IPS DF 4.7 (cell line): ENCODE measurements at regions not wholly inside any gene's neighbourhood (a gene's known extent, or its start where the extent isn't known, plus 50 kb on each side); places are given as distances from the start of the nearest gene placed in this dataset.

Source experiments
- DNase-seq: peaks from one replicate; pipeline ENCODE4 v3.0.0-alpha.2; 2013; ENCODE audit warnings: low spot score; ENCODE audit errors: extremely low read depth

DNA sequence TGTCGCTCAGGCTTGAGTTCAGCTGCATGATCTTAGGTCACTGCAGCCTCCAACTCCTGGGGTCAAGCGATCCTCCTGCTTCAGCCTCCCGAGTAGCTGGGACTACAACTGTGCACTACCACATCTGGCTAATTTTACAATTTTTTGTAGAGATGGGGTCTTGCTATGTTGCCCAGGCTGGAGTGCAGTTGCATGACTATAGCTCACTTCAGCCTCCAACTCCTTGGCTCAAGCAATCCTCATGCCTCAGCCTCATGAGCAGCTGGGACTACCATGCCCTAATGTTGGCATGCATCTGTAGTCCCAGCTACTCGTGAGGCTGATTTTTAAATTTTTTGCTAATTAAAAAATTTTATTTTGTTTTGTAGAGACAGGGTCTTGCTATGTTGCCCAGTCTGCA is 101.9 kb upstream of the NPTX2 start:
- no peak for DNase-seq

DNA sequence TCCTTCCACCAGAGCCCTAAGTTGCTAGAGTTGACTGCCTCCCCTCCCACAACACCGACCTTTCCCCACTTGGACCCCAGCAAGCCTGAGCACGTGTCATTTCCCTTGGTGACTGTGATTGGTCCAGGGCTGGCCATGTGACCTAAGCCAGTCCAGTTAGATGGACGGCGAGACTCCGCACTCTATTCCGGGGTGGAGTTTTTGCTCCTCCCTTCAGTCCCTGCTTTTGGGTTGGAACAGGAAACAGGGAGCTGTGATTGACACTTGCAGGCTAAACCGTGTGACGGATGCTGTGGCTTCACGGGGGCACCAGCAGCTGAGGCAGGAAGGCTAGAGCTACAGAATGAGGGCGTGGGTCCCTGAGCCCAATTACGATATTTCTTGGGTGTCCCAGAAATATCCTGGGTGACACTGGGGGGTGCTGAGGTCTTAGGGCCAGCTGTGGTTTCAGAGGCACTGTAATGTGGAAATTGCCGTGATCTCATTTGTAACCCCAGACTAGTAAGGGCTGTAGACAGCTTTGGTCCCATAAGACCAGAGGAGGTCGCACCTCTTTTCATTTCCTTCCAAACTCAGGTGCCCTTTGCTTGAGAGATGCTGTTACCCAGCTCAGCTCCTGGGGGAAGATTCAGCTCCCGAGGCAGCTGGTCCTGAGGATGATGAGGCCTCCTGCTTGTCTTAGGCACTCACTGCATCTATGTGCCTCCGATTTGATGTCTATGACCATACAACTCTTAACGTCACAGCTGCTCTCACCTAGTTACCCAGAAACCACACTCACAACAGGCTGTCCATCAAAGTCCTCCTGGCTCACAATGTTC is 102.7 kb upstream of the NPTX2 start:
- no peak for DNase-seq

DNA sequence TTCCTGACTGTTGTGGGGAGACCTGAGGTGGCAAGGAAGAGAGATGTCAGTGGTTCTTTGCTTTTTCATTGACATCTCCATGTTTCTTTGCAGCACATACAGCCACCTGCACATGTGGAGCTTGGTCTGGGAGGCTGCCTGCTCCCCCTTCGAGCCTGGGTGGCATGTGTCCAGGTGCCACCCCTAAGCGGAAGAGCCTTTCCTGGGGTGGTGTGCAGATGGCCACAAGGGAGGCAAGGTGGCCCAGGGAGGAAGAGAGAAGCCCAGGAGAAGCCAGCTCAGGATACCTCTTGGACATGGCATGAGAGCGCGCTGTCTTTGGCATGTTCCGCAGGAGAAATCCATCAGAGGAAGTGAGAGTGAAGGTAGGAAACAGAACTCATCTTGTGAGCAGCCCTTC is 105.9 kb upstream of the NPTX2 start:
- no peak for DNase-seq

DNA sequence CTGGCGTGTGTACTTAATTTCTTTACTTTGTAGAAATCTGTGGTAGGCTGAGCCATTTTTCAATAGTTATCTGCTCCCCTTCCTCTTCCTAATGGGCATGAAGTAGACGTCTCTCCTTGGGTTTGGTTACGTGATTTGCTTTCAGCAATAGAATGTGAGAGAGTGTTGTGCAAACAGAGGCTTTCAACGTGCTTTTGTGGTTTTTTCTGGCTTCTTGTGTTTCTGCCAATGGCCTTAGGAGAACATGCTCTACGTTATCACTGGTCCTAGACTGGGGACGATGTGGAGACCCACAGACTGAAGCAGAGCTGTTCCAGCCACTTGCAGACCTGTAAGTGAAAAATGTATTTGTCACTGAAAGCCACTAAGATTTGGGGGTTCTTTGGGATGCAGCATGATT is 107.2 kb upstream of the NPTX2 start:
- no peak for DNase-seq

DNA sequence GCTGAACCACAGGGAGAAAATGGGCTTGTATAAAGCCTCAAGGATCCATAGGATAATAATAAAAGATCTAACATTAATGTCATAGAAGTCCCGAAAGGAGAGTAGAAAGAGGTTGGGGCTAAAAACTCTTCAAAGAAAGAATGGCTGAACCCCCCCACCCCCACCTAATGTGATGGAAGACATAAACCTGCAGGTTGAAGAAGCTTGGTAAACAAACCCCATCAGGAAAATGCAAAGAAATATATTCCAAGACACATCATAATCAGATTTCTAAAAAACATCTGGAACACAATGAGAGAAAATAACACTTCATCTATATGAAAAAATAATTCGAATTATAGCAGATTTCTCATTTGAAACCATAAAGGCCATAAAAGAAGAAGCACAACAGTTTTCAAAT is 105.6 kb upstream of the BAIAP2L1 start:
- no peak for DNase-seq

DNA sequence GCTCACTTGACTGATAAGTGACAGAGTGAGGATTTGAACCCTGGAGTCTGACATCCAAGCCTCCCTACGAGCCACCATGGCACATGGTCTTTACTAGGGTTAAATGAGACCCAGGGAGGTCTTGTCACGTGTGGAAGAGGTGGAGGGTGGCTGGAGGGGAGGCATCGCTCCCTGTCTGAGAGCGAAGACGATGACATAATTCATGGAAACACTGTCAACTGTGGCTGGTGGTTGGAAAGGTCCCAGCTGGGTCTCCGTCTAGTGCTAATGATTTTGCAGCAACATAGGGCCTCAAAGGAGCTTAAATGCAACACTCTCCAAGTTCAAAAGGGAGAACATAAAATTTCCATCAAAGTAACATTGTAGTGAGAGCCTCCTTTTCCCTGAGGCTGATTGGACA is 99.9 kb upstream of the BAIAP2L1 start:
- no peak for DNase-seq

DNA sequence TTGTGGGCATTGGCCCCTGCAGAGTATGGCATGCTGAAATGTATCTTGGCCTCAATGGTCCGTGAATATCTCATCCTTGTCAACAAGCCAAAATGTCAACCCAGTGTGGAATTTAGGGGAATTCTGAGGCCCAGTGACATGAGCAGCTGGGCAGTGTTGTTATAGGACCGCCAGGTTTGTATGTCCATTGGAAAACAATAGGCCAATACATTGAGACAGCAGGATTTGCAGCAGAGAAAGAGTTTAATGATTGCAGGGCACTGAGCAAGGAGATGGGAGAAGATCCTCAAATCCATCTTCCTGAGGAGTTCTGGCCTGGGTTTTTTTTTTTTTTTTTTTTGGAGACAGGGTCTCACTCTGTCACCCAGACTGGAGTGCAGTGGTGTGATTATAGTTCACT is 95.7 kb upstream of the BAIAP2L1 start:
- DNase-seq, result no peak

DNA sequence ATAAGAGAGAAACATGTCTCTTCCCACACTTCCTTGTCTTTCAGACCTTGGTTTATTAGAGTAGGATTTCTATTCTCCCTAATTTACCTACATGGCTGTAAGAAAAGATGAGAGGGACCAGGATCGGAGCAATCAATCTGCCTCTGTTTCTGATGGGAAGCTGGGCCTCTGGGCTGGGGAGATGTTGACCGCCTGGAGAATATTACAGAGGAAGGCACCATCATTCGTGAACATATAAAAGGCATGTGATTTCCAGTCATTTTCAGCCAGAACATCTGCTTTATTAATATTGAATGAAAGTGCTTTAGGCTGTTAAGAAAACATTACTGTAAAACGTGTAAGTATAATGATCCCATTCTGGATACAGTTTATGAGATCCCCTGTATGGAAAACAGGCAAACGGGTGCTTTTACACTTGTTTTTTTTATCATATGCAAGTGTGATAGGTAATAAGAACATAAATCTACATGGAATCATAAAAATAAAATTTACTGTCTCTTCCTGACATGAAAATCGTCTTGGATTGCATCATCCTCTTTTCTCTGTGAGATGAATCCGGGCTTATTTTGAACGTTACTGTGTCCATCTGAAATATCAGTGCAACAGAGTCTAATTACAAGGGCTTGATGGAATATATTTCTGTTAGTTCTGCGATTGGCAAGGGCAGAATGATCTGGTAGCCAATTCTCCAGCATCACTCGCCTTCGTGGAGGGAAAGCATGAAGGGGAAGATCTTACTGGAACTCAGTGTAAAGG is 94.5 kb upstream of the BAIAP2L1 start:
- no peak for DNase-seq

DNA sequence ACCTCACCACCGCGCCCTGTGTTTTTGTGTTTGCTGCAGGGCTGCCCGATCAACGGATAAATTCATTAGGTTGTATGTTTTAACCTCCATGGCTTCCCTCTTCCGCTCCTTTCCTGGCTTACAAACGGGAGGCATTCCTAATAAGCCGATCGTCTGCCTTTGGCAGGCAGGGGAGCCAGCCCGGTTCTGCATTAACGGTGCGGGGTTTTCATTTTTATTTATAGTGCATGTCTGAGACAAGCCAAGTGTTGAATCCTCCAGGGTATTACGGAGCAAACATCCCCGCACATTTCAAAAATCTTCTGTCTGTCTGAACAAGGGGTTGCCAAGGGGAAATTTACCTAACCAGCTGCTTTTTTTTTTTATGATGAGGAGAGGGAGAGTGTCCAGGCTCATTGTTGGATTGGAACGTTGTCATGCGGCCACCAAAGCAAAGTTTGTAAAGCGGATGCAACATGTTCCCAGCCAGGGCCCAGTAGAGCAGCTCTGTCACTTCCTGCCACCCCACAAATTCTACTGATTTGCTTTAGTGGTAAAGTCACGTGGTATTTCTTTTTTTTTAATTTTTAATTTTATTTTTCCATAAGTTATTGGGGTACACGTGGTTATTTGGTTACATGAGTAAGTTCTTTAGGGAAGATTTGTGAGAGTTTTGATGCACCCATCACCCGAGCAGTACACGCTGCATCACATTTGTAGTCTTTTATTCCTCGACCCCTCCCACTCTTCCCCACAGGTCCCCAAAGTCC is 92.3 kb upstream of the BAIAP2L1 start:
- no peak for DNase-seq

DNA sequence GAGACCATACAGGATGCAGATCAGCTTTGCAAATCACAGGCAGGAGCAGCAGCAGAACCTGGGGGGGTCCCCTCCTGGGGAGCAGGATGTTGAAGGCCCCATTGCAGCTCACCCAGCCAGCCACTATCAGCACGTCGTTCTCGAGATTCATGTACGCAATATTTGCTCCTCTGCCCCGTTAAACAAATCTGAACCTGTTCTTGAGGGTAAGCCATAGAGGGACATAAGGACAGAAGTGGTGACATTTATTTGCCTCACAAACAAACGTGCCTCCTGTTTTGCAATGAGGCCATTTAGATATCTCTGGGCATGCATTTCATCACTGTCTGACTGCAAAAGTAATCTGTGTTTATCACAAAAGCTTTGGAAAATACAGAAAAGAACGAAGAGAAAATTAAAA is 87.3 kb upstream of the BAIAP2L1 start:
- no peak for DNase-seq

DNA sequence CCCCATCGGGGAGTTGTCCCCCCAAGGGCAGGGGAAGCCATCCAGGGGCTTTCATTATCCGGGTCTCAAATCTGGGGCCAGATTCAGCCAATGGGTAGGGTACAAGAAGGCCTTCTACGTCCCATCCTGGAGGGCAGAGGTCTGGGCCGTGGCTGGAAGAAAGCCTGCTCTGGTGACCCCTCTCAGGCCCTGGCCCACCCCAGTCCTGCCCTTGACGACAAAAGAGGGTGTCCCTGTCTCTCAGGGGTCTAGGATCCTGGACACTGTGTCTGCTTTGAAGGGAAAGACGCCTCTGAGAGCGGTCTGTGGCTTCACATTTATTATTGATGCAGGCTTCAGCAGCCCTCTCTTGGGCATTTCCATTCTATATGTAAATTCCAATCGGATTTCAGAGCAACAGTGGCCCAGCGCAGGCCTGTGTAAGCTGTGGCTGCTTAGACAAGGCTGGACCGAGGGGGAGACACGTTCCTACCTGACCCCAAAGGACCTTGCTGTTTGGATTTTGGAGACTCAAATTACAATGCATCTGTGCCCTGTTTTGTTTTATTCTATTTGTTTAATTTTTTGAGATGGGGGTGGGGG is 83.2 kb upstream of the BAIAP2L1 start:
- DNase-seq, result no peak

DNA sequence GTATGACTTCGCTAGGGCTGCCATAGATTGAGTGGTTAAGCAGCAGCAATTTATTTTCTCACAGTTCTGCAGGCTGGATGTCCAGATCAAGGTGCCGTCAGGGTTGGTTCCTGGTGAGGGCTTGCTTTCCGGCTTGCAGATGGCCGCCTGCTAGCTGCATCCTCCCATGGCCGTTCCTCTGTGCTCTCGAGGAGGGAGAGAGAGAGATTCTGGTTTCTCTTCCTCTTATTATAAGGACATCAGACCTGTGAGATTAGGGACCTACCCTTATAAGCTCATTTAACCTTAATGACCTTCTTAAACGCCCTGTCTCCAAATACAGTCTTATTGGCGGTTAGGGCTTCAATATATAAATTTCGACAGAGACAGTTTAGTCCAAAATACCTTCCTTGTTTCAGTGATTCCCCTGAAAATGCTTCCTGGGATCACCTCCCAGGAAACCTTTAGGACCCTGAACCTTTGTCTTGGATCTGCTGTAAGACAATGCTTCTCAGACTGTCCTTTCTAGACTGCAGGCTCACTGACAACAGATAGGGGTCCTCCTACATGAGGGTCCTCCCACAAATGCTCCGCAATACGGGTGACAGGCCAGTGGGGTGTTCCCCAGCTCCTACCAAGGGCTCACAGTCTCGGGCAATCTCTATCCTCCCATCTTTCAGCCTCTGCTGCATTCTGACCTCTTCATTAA is 82.5 kb upstream of the BAIAP2L1 start:
- no peak for DNase-seq

DNA sequence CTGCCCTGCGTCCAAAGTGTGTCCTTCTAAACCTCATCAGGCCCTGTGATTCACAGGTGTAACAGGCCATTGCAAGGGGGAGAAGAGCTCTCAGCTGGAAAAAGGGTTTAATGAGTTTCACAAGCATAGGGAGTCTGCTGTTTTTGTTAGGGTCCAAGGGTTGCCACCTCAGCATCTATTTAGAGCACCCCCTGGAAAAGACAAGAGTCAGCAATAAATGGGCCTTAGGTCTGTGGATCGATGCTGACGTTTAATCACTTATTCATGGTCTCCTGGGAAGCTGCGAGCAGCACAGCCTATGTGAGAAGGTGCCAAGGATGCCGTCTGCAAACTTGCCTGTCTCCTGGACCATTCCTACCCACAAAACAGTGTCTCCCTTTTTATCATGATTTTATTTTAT is 78.4 kb upstream of the BAIAP2L1 start:
- DNase-seq, result no peak

DNA sequence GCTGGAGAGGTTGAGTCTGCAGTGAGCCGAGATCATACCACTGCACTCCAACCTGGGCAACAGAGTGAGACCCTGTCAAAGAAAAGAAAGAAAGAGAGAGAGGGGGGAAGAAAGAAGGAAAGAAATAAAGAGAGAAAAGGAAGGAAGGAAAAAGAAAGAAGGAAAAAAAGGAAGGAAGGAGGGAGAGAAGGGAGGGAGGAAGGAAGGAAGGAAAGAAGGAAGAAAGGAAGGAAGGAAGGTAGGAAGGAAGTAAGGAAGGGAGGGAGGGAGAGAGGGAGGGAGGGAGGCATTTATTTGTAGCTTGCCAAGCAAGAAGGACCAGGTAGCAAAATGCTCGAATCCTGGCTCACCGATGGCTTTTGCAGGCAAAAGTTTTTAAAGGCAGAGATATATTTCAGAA is 74.5 kb upstream of the BAIAP2L1 start:
- no peak for DNase-seq

DNA sequence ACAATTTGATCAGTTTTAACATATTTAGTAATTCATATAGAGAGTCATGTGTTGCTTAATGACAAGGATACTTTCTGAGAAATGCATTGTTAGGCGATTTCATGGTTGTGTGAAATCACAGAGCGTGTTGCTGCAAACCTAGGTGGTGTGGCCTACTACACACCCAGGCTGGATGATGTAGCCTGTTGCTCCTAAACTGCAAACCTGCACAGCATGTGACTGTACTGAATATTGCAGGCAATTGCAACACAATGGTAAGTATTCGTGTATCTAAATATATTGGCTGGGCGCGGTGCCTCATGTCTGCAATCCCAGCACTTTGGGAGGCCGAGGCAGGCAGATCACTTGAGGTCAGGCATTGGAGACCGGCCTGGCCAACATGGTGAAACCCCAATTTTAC is 73.7 kb upstream of the BAIAP2L1 start:
- DNase-seq, result no peak

DNA sequence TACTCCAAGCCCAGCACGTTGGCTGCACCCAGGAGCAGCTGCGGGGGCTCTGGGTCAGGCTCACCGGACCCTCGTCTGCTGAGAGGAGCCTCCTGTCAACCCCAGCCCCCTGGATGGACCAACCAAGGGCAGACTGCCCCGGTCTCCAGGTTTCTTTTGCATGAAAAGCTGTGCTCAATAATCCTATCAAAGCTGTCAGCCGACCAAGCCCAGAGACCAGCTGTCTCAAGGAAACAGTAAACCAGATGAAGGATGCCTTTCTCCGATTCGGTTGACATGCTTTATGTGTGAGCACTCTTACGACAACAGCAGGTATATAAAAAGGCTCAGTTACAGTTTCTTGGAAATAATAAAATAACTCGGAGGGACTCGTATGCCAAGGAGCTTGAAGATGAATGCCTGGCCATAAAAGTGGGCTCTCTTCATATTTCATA is 71.6 kb upstream of the BAIAP2L1 start:
- no peak for DNase-seq

DNA sequence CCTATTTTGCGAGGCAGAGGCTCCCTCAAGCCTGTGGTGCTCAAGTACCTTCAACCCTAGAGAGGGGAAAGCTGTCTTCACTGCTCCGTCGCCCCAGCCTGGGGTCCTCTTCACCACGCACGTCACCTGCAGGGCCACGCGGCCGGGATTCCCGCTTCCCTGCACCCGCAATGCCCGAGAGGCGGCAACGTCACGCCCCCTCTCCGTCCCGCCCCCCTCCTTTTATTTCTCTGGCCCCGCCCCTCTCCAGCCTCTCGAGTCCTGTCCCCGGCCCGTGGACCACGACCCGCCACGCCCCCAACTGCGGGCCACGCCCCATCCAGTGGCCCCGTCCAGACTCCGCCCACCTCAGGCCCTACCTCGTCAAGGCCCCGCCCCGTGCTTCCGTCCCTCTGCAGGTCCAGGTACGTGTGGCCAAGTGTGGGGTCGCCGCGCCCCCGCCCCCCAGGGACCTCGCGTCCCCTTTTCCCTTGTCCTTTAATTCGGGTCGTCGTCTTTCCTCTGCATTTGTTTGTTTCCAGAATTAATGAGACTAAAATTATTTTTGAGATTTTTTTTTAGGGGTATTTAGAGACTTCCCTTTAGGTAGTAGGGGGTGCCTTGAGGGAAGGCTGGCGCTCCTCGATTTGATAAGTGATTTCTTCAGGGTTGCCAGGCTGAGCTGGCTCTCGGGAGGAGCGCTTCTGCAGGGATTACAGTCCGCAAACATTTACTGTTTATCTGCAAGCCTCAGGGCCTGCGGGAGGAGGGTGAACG is 69.8 kb upstream of the BAIAP2L1 start:
- no peak for DNase-seq

DNA sequence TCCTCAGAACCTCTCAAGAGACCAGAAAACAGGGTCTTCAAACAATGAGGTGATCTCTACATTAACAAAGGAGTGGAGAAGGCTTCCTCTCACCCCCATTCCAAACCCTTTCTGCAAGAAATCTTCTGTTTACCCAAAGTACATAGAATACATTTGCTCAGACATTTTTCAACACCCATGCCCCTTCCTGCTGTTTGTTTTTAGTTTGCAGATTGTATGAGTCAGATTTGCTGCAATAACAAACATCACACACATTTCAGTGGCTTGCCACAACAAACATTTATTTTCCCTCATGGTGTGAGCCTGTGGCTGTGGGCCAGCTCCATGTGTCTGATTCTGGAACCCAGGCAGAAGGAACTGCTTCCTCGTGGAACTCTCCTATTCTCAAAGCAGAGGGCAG is 68.2 kb upstream of the BAIAP2L1 start:
- DNase-seq, result no peak

DNA sequence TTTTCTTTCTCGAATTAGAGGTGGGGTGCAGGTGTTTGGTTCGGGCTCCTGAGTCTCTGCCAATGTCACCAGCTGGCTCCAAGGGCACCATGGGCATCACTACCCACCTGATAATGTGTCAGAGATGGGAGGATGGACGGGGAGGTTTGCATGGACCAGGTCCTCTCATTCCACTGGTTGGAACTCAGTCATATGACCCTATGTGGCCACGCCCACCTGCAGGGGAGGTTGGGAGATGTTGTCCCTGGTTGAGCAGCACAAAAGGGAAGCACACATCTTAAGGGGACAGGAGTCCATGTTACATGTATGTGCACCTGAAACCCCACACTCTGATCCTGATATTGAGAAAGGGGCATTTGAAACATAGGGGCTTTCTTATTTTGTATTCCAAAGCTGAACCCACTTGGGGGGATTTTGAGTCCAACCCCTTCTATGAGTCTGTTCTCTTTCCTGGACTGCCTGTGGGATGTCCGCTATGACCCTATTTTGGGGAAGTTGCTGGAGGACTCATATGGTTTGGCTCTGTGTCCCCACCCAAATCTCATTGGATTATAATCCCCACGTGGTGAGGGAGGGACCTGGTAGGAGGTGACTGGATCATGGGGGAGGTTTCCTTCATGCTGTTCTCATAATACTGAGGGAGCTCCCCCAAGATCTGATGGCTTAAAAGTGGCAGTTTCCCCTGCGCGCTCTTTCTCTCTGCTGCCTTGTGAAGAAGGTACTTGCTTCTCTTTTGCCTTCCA is 66.9 kb upstream of the BAIAP2L1 start:
- DNase-seq, result no peak

DNA sequence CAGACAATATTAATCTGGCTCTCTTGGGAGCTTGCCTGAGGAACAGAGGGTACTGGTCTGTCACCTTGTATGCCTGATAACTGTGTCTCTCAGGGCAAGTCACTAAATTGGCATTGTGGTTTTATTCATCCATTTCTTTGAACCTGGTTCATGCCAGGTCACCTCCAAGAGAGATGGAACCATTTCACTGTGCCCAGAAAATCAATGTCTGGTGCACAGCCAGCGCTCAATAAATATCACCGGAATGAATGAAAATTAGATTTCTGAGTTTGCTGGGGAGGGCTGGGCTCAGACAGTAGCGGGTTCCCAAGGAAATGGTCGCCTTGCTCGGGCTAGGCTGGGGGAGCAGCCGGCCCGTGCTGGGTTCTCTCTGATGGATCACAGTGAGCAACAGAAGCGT is 64.1 kb upstream of the BAIAP2L1 start:
- DNase-seq, result no peak
